PC-3 (cell line): ENCODE measurements at regions not wholly inside any gene's neighbourhood (a gene's known extent, or its start where the extent isn't known, plus 50 kb on each side); places are given as distances from the start of the nearest gene placed in this dataset.

Experiments
- EZH2 ChIP-seq: fragments of 300-600 bp; sonication (generic); IDR thresholded peaks from one replicate; pipeline ENCODE4 v1.6.1; 2017; ENCODE audit warnings: antibody characterized with exemption, mild to moderate bottlenecking, low read length; ENCODE audit not compliant: unreplicated experiment
- TF ChIP-seq, protein P1 (sequence below): fragments of 300-600 bp; sonication (generic); conservative IDR thresholded peaks from 2 replicates; pipeline ENCODE4 v1.5.1; 2017; ENCODE audit warnings: antibody characterized with exemption, low read depth, mild to moderate bottlenecking, low read length

DNA sequence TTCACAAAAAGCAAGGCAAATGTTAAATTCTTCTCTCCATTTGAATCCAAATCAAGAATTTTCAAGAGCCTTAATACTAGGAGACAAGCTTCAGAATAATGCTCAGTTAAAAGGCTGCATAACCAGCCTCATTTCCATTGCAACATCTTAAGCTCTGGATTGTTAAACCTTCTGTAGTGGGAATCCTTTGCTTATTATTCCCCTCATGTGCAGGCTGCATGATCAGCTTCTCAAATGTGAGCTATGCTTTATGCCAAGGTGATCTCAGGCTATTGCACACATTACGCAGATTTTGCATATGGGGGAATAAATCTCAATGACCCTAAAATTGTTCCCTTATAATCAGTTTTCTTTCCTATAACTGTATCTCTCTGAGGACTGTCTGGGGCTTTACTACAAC is 71.7 kb upstream of the CCDC196 start:
- TF ChIP-seq, protein P1, sequence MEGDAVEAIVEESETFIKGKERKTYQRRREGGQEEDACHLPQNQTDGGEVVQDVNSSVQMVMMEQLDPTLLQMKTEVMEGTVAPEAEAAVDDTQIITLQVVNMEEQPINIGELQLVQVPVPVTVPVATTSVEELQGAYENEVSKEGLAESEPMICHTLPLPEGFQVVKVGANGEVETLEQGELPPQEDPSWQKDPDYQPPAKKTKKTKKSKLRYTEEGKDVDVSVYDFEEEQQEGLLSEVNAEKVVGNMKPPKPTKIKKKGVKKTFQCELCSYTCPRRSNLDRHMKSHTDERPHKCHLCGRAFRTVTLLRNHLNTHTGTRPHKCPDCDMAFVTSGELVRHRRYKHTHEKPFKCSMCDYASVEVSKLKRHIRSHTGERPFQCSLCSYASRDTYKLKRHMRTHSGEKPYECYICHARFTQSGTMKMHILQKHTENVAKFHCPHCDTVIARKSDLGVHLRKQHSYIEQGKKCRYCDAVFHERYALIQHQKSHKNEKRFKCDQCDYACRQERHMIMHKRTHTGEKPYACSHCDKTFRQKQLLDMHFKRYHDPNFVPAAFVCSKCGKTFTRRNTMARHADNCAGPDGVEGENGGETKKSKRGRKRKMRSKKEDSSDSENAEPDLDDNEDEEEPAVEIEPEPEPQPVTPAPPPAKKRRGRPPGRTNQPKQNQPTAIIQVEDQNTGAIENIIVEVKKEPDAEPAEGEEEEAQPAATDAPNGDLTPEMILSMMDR: no peak
- no peak for TF ChIP-seq EZH2
